ENCODE measurements at regions not wholly inside any gene's neighbourhood (a gene's known extent, or its start where the extent isn't known, plus 50 kb on each side); places are given as distances from the start of the nearest gene placed in this dataset.

DNA sequence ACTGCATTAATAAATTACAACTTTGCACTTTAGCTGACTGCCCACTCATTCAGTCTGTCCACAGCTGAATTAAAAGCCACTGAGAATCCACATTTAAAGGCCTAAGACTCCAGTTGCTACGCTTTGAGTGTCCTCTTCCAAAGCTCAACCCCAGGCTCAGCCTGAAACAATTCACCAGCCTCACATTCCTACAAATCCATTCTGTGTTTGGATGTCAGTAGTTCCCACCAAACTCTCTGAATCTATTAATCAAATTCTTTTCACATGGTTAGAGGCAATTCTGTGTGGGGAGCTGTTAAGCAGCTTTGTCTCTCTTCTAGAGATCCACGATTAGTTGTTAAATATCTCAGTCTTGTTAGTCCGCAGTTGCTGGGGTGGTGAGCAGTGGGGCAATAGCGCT is 116.8 kb upstream of the UBE2E2 start:
- TF ChIP-seq, protein P1, sequence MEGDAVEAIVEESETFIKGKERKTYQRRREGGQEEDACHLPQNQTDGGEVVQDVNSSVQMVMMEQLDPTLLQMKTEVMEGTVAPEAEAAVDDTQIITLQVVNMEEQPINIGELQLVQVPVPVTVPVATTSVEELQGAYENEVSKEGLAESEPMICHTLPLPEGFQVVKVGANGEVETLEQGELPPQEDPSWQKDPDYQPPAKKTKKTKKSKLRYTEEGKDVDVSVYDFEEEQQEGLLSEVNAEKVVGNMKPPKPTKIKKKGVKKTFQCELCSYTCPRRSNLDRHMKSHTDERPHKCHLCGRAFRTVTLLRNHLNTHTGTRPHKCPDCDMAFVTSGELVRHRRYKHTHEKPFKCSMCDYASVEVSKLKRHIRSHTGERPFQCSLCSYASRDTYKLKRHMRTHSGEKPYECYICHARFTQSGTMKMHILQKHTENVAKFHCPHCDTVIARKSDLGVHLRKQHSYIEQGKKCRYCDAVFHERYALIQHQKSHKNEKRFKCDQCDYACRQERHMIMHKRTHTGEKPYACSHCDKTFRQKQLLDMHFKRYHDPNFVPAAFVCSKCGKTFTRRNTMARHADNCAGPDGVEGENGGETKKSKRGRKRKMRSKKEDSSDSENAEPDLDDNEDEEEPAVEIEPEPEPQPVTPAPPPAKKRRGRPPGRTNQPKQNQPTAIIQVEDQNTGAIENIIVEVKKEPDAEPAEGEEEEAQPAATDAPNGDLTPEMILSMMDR (IDR thresholded peaks at IDR 0.05): no peak
- TF ChIP-seq ZFX (IDR thresholded peaks at IDR 0.05; ENCODE audit: borderline replicate concordance): no peak

All from 22Rv1 (cell line).